Hepatocyte (in vitro differentiated cells): ENCODE measurements at regions not wholly inside any gene's neighbourhood (a gene's known extent, or its start where the extent isn't known, plus 50 kb on each side); places are given as distances from the start of the nearest gene placed in this dataset. TPM values are rescaled to one million over a fixed set of nuclear protein-coding genes. Genes with fewer than 3 reads are reported as not detected.

Source experiments
- DNase-seq: peaks from one replicate; pipeline ENCODE4 v3.0.0-alpha.2; 2016; ENCODE audit warnings: low spot score
- H2AFZ ChIP-seq: fragments of 200-600 bp; sonication (generic); 2 replicates; pipeline ENCODE4 v1.6.0; 2016; ENCODE audit warnings: antibody characterized with exemption, mild to moderate bottlenecking
- H3K27ac ChIP-seq: fragments of 200-600 bp; sonication (generic); 2 replicates; pipeline ENCODE4 v1.5.1; 2016; ENCODE audit warnings: mild to moderate bottlenecking
- H3K27me3 ChIP-seq: fragments of 200-600 bp; sonication (generic); 2 replicates; pipeline ENCODE4 v1.6.1; 2016
- H3K36me3 ChIP-seq: fragments of 200-600 bp; sonication (generic); replicated peaks from 2 replicates; pipeline ENCODE4 v1.5.1; 2016; ENCODE audit warnings: low read depth; ENCODE audit not compliant: insufficient read depth
- H3K4me1 ChIP-seq: fragments of 200-600 bp; sonication (generic); 2 replicates; pipeline ENCODE4 v1.5.1; 2016; ENCODE audit warnings: mild to moderate bottlenecking, moderate library complexity; ENCODE audit not compliant: insufficient read depth
- H3K4me2 ChIP-seq: fragments of 200-600 bp; sonication (generic); 2 replicates; pipeline ENCODE4 v1.6.0; 2016
- H3K4me3 ChIP-seq: fragments of 200-600 bp; sonication (generic); 2 replicates; pipeline ENCODE4 v1.5.1; 2016; ENCODE audit warnings: mild to moderate bottlenecking
- H3K79me2 ChIP-seq: fragments of 200-600 bp; sonication (generic); 2 replicates; pipeline ENCODE4 v1.6.0; 2017; ENCODE audit warnings: mild to moderate bottlenecking
- H3K9me2 ChIP-seq: fragments of 200-600 bp; sonication (generic); replicated peaks from 2 replicates; pipeline ENCODE4 v1.6.0; 2017; ENCODE audit warnings: mild to moderate bottlenecking; ENCODE audit not compliant: insufficient read depth
- H3K9me3 ChIP-seq: fragments of 200-600 bp; sonication (generic); 2 replicates; pipeline ENCODE4 v1.5.1; 2016; ENCODE audit warnings: low read depth, mild to moderate bottlenecking
- H4K20me1 ChIP-seq: fragments of 200-600 bp; sonication (generic); 2 replicates; pipeline ENCODE4 v1.6.0; 2016; ENCODE audit warnings: mild to moderate bottlenecking; ENCODE audit not compliant: insufficient read depth, poor library complexity, severe bottlenecking
- EZH2 ChIP-seq: fragments of 200-600 bp; sonication (generic); IDR thresholded peaks from 2 replicates; pipeline ENCODE4 v1.6.1; 2016; ENCODE audit warnings: antibody characterized with exemption, mild to moderate bottlenecking, borderline replicate concordance
- EZH2phosphoT487 ChIP-seq: fragments of 200-600 bp; sonication (generic); IDR thresholded peaks from one replicate; pipeline ENCODE4 v1.6.1; 2018; ENCODE audit warnings: antibody characterized with exemption, mild to moderate bottlenecking, low read depth, moderate library complexity; ENCODE audit not compliant: unreplicated experiment, severe bottlenecking
- WGBS: methylation state at CpG from one replicate; pipeline ENCODE4 v1.1.6; 2016; ENCODE audit warnings: low lambda C conversion rate; ENCODE audit errors: missing lambda C conversion rate; 5-methylcytosine and 5-hydroxymethylcytosine counted together
- small RNA-seq: library from RNA; depleted of rRNA; stranded (forward); fragments of <200 nt; gene quantifications from one replicate; pipeline ENCODE3, GENCODE V24; 2014
- TF ChIP-seq, protein P1 (sequence below): fragments of 200-600 bp; sonication (generic); IDR thresholded peaks from 2 replicates; pipeline ENCODE4 v1.5.1; 2016; ENCODE audit warnings: antibody characterized with exemption, mild to moderate bottlenecking; ENCODE audit not compliant: poor library complexity

DNA sequence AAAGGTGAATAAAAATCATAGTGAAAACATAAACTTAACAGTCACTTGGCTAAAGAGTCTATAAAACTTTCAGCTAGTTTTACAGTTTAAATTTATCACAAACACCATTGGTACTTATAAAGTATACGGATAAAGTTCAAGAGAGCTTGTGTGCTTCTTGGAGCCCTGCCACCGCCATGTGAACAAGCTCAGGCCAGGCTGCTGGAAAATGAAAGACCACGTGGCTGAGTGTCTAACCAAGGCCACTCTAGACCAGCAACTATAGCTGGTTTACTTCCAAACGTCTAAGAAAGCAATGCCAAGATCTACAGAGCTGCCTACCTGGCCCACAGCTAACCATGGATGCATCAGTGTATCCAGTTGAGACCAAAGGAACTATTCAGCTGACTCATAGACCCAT, 66.3 kb upstream of the API5 start:
- no peaks in the 10 kb centered on the region for H4K20me1 ChIP-seq
- H3K79me2 ChIP-seq: no peaks in the 10 kb centered on the region
- peak; percentile 38 for DNase-seq
- 55% methylated on average over 4 of the region's 4 CpGs for whole genome bisulfite sequencing
- no peak overlapping the region for H2AFZ ChIP-seq
- no peaks in the 10 kb centered on the region for H3K4me1 ChIP-seq
- TF ChIP-seq, protein P1, sequence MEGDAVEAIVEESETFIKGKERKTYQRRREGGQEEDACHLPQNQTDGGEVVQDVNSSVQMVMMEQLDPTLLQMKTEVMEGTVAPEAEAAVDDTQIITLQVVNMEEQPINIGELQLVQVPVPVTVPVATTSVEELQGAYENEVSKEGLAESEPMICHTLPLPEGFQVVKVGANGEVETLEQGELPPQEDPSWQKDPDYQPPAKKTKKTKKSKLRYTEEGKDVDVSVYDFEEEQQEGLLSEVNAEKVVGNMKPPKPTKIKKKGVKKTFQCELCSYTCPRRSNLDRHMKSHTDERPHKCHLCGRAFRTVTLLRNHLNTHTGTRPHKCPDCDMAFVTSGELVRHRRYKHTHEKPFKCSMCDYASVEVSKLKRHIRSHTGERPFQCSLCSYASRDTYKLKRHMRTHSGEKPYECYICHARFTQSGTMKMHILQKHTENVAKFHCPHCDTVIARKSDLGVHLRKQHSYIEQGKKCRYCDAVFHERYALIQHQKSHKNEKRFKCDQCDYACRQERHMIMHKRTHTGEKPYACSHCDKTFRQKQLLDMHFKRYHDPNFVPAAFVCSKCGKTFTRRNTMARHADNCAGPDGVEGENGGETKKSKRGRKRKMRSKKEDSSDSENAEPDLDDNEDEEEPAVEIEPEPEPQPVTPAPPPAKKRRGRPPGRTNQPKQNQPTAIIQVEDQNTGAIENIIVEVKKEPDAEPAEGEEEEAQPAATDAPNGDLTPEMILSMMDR: no peak
- no peak for TF ChIP-seq EZH2phosphoT487
- TF ChIP-seq EZH2: no peak
- H3K27ac ChIP-seq: no peak overlapping the region
- no peak overlapping the region for H3K4me3 ChIP-seq
- H3K4me2 ChIP-seq: no peak overlapping the region
- no peaks in the 10 kb centered on the region for H3K36me3 ChIP-seq
- H3K27me3 ChIP-seq: no peaks in the 10 kb centered on the region
- no peaks in the 10 kb centered on the region for H3K9me3 ChIP-seq
- H3K9me2 ChIP-seq: no peaks in the 10 kb centered on the region

DNA sequence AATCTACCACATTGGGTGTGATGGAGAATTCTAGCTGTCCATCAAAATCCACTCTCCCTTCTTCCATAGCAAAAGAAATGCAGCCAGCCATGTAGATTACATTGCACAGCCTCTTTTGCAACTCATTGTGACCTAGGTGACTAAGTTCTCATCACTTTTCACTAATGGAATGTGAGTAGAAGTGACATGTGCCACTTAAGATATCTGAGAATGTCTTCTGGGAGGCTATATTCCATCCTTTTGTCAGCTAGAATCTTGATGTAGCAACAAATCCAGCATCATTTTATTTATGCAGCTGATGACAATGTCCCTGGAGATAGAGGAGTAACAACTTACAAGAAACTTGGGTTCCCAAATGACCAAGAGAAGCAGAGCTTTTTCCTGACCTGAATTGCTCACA, 61.5 kb upstream of the API5 start:
- no peaks in the 10 kb centered on the region for H4K20me1 ChIP-seq
- H3K4me3 ChIP-seq: no peak overlapping the region
- H3K4me2 ChIP-seq: no peak overlapping the region
- H3K27ac ChIP-seq: no peak overlapping the region
- no peak overlapping the region for H2AFZ ChIP-seq
- H3K9me2 ChIP-seq: no peaks in the 10 kb centered on the region
- H3K9me3 ChIP-seq: no peaks in the 10 kb centered on the region
- no peaks in the 10 kb centered on the region for H3K4me1 ChIP-seq
- H3K27me3 ChIP-seq: no peaks in the 10 kb centered on the region
- H3K36me3 ChIP-seq: no peaks in the 10 kb centered on the region
- no peak for DNase-seq
- no peaks in the 10 kb centered on the region for H3K79me2 ChIP-seq
- no peak for TF ChIP-seq EZH2phosphoT487
- TF ChIP-seq EZH2: no peak
- TF ChIP-seq, protein P1: no peak

DNA sequence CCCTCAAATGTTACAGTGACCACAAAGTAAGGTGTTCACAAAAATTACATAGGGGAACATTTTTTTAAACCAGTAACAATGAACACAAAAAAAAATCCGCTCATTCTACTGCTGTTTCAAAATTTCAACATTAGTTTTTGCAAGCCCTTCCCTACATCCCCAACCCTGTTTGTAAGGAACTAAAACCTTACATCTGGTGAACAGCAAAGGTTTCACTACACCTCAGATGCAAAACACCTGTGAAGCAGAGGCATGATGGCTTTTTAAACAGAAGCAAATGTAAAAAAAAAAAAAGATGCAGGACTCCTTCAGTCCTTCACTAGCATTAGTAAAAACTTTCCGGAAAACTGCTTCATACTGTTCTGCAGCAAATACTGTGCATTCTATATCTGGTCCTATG, 50.0 kb upstream of the API5 start:
- Histone ChIP-seq H4K20me1 (no peaks in the 10 kb centered on the region), H3K4me3 (no peak overlapping the region), H3K4me2 (no peak overlapping the region), H2AFZ (no peak overlapping the region), H3K9me2 (no peaks in the 10 kb centered on the region), H3K79me2 (no peaks in the 10 kb centered on the region), H3K4me1 (no peaks in the 10 kb centered on the region), H3K36me3 (no peaks in the 10 kb centered on the region), H3K27ac (no peak overlapping the region), H3K9me3 (no peaks in the 10 kb centered on the region), H3K27me3 (no peaks in the 10 kb centered on the region)
- DNase-seq: no peak
- 87% methylated on average over 2 of the region's 2 CpGs for WGBS
- no peak for TF ChIP-seq EZH2phosphoT487
- no peak for TF ChIP-seq EZH2
- TF ChIP-seq, protein P1: no peak

Small RNA genes lying in the stretch of these regions (small RNA-seq; reads per million reads assigned to genes)
- gene AC021006.3 (not detected), gene AC109810.1 (not detected)
